Keratinocyte (primary cell): ENCODE measurements at regions not wholly inside any gene's neighbourhood (a gene's known extent, or its start where the extent isn't known, plus 50 kb on each side); places are given as distances from the start of the nearest gene placed in this dataset.

Source experiments
- EZH2 ChIP-seq: IDR thresholded peaks from one replicate; pipeline ENCODE4 v1.6.1; 2012; ENCODE audit warnings: inconsistent platforms, mild to moderate bottlenecking, low read length, moderate library complexity
- TF ChIP-seq, protein P1 (sequence below), 3 experiments: IDR thresholded peaks in 1 of 3; conservative IDR thresholded peaks in 1 of 3; optimal IDR thresholded peaks in 1 of 3; 2 replicates in 2 of 3; 3 replicates in 1 of 3; pipeline versions ENCODE3 to v1.5.1; 2011; ENCODE audit warnings: low read length in 3 of 3, mild to moderate bottlenecking in 3 of 3, moderate library complexity in 2 of 3, control low read depth in 1 of 3, inconsistent platforms in 1 of 3; ENCODE audit not compliant: insufficient read depth in 2 of 3; ENCODE audit errors: extremely low read depth in 1 of 3

- TF ChIP-seq, protein P1, sequence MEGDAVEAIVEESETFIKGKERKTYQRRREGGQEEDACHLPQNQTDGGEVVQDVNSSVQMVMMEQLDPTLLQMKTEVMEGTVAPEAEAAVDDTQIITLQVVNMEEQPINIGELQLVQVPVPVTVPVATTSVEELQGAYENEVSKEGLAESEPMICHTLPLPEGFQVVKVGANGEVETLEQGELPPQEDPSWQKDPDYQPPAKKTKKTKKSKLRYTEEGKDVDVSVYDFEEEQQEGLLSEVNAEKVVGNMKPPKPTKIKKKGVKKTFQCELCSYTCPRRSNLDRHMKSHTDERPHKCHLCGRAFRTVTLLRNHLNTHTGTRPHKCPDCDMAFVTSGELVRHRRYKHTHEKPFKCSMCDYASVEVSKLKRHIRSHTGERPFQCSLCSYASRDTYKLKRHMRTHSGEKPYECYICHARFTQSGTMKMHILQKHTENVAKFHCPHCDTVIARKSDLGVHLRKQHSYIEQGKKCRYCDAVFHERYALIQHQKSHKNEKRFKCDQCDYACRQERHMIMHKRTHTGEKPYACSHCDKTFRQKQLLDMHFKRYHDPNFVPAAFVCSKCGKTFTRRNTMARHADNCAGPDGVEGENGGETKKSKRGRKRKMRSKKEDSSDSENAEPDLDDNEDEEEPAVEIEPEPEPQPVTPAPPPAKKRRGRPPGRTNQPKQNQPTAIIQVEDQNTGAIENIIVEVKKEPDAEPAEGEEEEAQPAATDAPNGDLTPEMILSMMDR (optimal IDR thresholded peaks at IDR 0.05 in 1 of 3, IDR thresholded peaks at IDR 0.05 in 1 of 3, conservative IDR thresholded peaks at IDR 0.05 in 1 of 3; ENCODE audit: extremely low read depth in 1 of 3, insufficient read depth in 2 of 3, low read length in 3 of 3) = no peak
- no peak for TF ChIP-seq EZH2
Observed at GRCh38 chr10:78800006-78800405, 268.8 kb upstream of the ZMIZ1 start.
